ENCODE measurements at regions not wholly inside any gene's neighbourhood (a gene's known extent, or its start where the extent isn't known, plus 50 kb on each side); places are given as distances from the start of the nearest gene placed in this dataset.
"Not testable (repeated sequence)": the region's sequence is repeated elsewhere in the genome, so short reads cannot be mapped to it uniquely, and the experiment has no call there.

DNA sequence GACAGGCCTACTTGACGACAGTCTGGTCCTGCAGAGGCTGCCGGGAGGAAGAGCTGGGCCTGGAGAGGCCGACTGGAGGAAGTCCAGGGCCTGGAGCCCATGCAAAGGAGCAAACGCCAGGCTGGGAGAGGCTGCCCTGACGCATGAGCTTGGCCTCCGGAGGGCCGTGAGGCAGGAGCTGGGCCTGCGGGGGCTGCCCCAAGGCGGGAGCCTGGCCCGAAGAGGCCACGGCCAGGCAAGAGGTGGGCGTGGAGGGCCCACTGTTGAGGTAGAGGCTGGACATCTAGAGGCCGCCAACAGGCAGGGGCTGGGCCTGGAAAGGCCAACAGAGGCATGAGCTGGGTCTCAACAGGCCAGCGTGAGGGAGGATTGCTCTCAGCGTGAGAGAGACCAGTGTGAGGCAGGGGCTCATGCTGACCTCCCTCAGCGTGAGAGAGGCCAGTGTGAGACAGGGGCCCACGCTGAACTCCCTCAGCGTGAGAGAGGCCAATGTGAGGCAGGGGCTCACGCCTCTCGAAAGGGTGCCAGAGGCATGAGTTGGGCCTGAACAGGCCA is 320.6 kb downstream of the ZNF479 start:
- 90% methylated on average over 16 of the region's 20 CpGs for WGBS (ENCODE audit: insufficient coverage)
- H3K27me3 Mint-ChIP-seq; H3K36me3 ChIP-seq (ENCODE audit: control insufficient read depth in 2 of 2, extremely low read depth in 1 of 2, insufficient read depth in 1 of 2, low read length in 1 of 2); H3K4me1 ChIP-seq (ENCODE audit: control insufficient read depth in 1 of 2, extremely low read depth in 1 of 2, insufficient read depth in 2 of 2, low read length in 2 of 2); H3K4me3 Mint-ChIP-seq; H3K27me3 ChIP-seq (replicated peaks in 1 of 2; ENCODE audit: control insufficient read depth in 2 of 2, extremely low read depth in 1 of 2, insufficient read depth in 2 of 2, low read length in 1 of 2); ATAC-seq (replicated peaks in 1 of 4); H3K9me3 Mint-ChIP-seq; H3K27ac Mint-ChIP-seq; CTCF ChIA-PET; H3K27ac ChIP-seq (ENCODE audit: low read length); H3K9me3 ChIP-seq; H3K36me3 Mint-ChIP-seq; DNase-seq; H3K4me1 Mint-ChIP-seq: not testable (repeated sequence)
- peak overlapping the region in 1 of 2 donors; percentile 18 for H3K4me3 ChIP-seq (ENCODE audit: control insufficient read depth in 1 of 2, extremely low read depth in 1 of 2, low read length in 1 of 2)
- POLR2A ChIA-PET: interaction anchor here in 1 of 2 donors (0.6 kb wide), 1 partner anchor 104 kb away, joined by 6 read pairs; no protein-coding TSS in a partner anchor

DNA sequence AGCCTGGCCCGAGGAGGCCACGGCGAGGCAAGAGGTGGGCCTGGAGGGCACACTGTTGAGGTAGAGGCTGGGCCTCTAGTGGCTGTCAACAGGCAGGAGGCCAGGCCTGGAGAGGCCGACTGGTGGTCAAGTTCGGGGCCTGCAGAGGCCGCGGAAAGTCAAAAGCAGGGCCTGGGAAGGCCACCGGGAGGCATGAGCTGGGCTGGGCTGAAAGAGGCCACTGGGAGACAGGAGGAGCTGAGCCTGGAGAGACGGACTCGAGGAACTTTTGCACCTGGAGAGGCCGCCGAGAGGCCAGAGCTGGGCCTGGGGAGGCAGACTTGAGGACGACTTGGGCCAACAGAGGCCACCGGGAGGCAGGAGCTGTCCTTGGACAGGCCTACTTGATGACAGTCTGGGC is 321.2 kb downstream of the ZNF479 start:
- DNase-seq (no peak), ATAC-seq (replicated peaks in 1 of 4) (no peak)
- no peaks in the 10 kb centered on the region for H3K36me3 Mint-ChIP-seq
- Histone ChIP-seq H3K36me3 (ENCODE audit: control insufficient read depth in 2 of 2, extremely low read depth in 1 of 2, insufficient read depth in 1 of 2, low read length in 1 of 2) (no peaks in the 10 kb centered on the region), H3K4me3 (ENCODE audit: control insufficient read depth in 1 of 2, extremely low read depth in 1 of 2, low read length in 1 of 2) (no peak overlapping the region), H3K27me3 (replicated peaks in 1 of 2; ENCODE audit: control insufficient read depth in 2 of 2, extremely low read depth in 1 of 2, insufficient read depth in 2 of 2, low read length in 1 of 2) (no peaks in the 10 kb centered on the region), H3K4me1 (ENCODE audit: control insufficient read depth in 1 of 2, extremely low read depth in 1 of 2, insufficient read depth in 2 of 2, low read length in 2 of 2) (no peaks in the 10 kb centered on the region), H3K27ac (ENCODE audit: low read length) (no peak overlapping the region), H3K9me3 (no peaks in the 10 kb centered on the region)
- H3K4me3 Mint-ChIP-seq: no peak overlapping the region
- H3K27me3 Mint-ChIP-seq: no peaks in the 10 kb centered on the region
- CTCF ChIA-PET: no interaction called here
- no peaks in the 10 kb centered on the region for H3K9me3 Mint-ChIP-seq
- H3K27ac Mint-ChIP-seq: no peak overlapping the region
- POLR2A ChIA-PET: no interaction called here
- 94% methylated on average over 13 of the region's 14 CpGs for WGBS (ENCODE audit: insufficient coverage)
- no peaks in the 10 kb centered on the region for H3K4me1 Mint-ChIP-seq

DNA sequence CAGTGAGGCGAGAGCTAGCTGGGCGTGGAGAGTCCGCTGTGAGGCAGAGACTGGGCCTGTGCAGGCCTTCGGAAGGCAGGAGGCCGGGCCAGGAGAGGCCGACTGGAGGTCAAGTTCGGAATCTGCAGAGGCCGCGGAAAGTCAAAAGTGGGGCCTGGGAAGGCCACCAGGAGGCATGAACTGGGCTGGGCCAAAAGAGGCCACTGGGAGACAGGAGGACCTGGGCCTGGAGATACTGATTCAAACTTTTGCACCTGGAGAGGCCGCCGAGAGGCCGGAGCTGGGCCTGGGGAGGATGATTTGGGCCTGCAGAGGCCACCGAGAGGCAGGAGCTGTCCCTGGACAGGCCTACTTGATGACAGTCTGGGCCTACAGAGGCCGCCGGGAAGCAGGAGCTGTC is 321.8 kb downstream of the ZNF479 start:
- Histone ChIP-seq H3K36me3 (ENCODE audit: control insufficient read depth in 2 of 2, extremely low read depth in 1 of 2, insufficient read depth in 1 of 2, low read length in 1 of 2) (no peaks in the 10 kb centered on the region), H3K9me3 (no peaks in the 10 kb centered on the region), H3K4me3 (ENCODE audit: control insufficient read depth in 1 of 2, extremely low read depth in 1 of 2, low read length in 1 of 2) (no peak overlapping the region), H3K4me1 (ENCODE audit: control insufficient read depth in 1 of 2, extremely low read depth in 1 of 2, insufficient read depth in 2 of 2, low read length in 2 of 2) (no peaks in the 10 kb centered on the region), H3K27me3 (replicated peaks in 1 of 2; ENCODE audit: control insufficient read depth in 2 of 2, extremely low read depth in 1 of 2, insufficient read depth in 2 of 2, low read length in 1 of 2) (no peaks in the 10 kb centered on the region), H3K27ac (ENCODE audit: low read length) (no peak overlapping the region)
- no peak overlapping the region for H3K27ac Mint-ChIP-seq
- ATAC-seq (replicated peaks in 1 of 4): no peak
- no peaks in the 10 kb centered on the region for H3K4me1 Mint-ChIP-seq
- no peaks in the 10 kb centered on the region for H3K9me3 Mint-ChIP-seq
- H3K4me3 Mint-ChIP-seq: no peak overlapping the region
- POLR2A ChIA-PET: no interaction called here
- DNase-seq: no peak
- CTCF ChIA-PET: no interaction called here
- WGBS (ENCODE audit: insufficient coverage): 90% methylated on average over 13 of the region's 15 CpGs
- no peaks in the 10 kb centered on the region for H3K27me3 Mint-ChIP-seq
- no peaks in the 10 kb centered on the region for H3K36me3 Mint-ChIP-seq

DNA sequence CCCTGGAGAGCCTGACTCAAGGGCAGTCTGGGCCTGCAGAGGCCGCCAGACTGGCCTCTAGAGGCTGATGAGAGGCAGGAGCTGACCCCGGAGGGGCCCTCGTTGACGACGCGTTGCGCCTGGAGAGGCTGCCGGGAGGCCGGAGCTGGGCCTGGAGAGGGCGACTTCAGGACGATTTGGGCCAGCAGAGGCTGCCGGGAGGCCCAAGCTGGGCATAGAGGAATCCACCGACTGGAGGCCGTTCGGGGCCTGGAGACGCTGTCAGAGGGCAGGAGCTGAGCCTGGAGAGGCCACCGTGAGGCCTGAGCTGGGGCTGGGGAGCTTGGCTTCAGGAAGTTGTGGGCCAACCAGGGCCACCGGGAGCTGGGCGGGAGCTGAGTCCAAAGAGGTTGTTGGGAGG is 322.5 kb downstream of the ZNF479 start:
- H3K27ac ChIP-seq (ENCODE audit: low read length); H3K4me3 Mint-ChIP-seq; H3K9me3 ChIP-seq; H3K27ac Mint-ChIP-seq; DNase-seq; ATAC-seq (replicated peaks in 1 of 4); H3K9me3 Mint-ChIP-seq; H3K27me3 Mint-ChIP-seq; H3K4me3 ChIP-seq (ENCODE audit: control insufficient read depth in 1 of 2, extremely low read depth in 1 of 2, low read length in 1 of 2); CTCF ChIA-PET; H3K4me1 ChIP-seq (ENCODE audit: control insufficient read depth in 1 of 2, extremely low read depth in 1 of 2, insufficient read depth in 2 of 2, low read length in 2 of 2); H3K36me3 Mint-ChIP-seq; POLR2A ChIA-PET; H3K27me3 ChIP-seq (replicated peaks in 1 of 2; ENCODE audit: control insufficient read depth in 2 of 2, extremely low read depth in 1 of 2, insufficient read depth in 2 of 2, low read length in 1 of 2); H3K36me3 ChIP-seq (ENCODE audit: control insufficient read depth in 2 of 2, extremely low read depth in 1 of 2, insufficient read depth in 1 of 2, low read length in 1 of 2); H3K4me1 Mint-ChIP-seq: not testable (repeated sequence)
- 84% methylated on average over 17 of the region's 19 CpGs for WGBS (ENCODE audit: insufficient coverage)

DNA sequence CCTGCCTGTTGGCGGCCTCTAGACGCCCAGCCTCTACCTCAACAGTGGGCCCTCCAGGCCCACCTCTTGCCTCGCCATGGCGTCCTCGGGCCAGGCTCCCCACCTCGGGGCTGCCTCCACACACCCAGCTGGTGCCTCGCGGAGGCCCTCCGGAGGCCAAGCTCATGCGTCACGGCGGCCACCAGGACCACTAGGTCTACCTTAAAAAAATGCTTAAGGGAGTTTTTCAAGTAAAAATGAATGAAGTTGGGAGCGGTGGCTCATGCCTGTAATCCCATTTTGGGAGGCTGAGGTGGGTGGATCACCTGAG is 327.5 kb downstream of the ZNF479 start:
- H3K27ac Mint-ChIP-seq; H3K9me3 ChIP-seq; DNase-seq; H3K36me3 ChIP-seq (ENCODE audit: control insufficient read depth in 2 of 2, extremely low read depth in 1 of 2, insufficient read depth in 1 of 2, low read length in 1 of 2); ATAC-seq (replicated peaks in 1 of 4); H3K4me3 Mint-ChIP-seq; H3K27ac ChIP-seq (ENCODE audit: low read length); H3K4me1 Mint-ChIP-seq; H3K9me3 Mint-ChIP-seq; H3K36me3 Mint-ChIP-seq; H3K27me3 Mint-ChIP-seq; H3K4me3 ChIP-seq (ENCODE audit: control insufficient read depth in 1 of 2, extremely low read depth in 1 of 2, low read length in 1 of 2); H3K4me1 ChIP-seq (ENCODE audit: control insufficient read depth in 1 of 2, extremely low read depth in 1 of 2, insufficient read depth in 2 of 2, low read length in 2 of 2); CTCF ChIA-PET; H3K27me3 ChIP-seq (replicated peaks in 1 of 2; ENCODE audit: control insufficient read depth in 2 of 2, extremely low read depth in 1 of 2, insufficient read depth in 2 of 2, low read length in 1 of 2); POLR2A ChIA-PET: not testable (repeated sequence)
- WGBS (ENCODE audit: insufficient coverage): 95% methylated on average over 5 of the region's 13 CpGs

DNA sequence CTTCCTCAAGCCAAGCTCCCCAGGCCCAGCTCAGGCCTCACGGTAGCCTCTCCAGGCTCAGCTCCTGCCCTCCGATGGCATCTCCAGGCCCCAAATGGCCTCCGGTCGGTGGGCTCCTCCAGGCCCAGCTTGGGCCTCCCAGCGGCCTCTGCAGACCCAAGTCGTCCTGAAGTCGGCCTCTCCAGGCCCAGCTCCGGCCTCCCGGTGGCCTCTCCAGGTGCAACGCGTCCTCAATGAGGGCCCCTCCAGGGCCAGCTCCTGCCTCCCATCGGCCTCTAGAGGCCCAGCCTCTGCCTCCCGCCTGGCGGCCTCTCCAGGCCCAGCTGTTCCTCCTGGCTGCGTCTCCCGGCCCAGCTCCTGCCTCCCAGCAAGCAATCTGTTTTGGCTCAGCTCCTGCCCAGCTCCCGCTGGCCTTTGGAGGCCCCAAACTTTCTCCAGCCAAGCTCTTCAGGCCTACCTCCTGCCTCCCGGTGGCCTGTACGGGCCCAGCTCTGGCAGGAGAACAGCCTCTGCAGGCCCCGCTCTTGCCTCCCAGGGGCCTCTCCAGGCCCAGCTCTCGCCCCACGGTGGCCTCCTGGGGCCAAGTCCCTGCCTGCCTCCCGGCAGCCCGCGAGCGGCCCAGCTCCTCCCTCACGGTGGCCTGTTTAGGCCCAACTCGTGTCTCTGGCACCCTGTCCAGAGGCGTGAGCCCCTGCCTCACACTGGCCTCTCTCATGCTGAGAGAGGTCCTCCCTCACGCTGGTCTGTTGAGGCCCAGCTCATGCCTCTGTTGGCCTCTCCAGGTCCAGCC is 328.1 kb downstream of the ZNF479 start:
- POLR2A ChIA-PET; H3K9me3 Mint-ChIP-seq; H3K27ac Mint-ChIP-seq; H3K9me3 ChIP-seq; H3K4me3 ChIP-seq (ENCODE audit: control insufficient read depth in 1 of 2, extremely low read depth in 1 of 2, low read length in 1 of 2); H3K27me3 ChIP-seq (replicated peaks in 1 of 2; ENCODE audit: control insufficient read depth in 2 of 2, extremely low read depth in 1 of 2, insufficient read depth in 2 of 2, low read length in 1 of 2); H3K36me3 ChIP-seq (ENCODE audit: control insufficient read depth in 2 of 2, extremely low read depth in 1 of 2, insufficient read depth in 1 of 2, low read length in 1 of 2); H3K4me1 ChIP-seq (ENCODE audit: control insufficient read depth in 1 of 2, extremely low read depth in 1 of 2, insufficient read depth in 2 of 2, low read length in 2 of 2); DNase-seq; H3K4me3 Mint-ChIP-seq; H3K36me3 Mint-ChIP-seq; H3K4me1 Mint-ChIP-seq; H3K27ac ChIP-seq (ENCODE audit: low read length); ATAC-seq (replicated peaks in 1 of 4); H3K27me3 Mint-ChIP-seq; CTCF ChIA-PET: not testable (repeated sequence)
- WGBS (ENCODE audit: insufficient coverage): 87% methylated on average over 17 of the region's 30 CpGs

DNA sequence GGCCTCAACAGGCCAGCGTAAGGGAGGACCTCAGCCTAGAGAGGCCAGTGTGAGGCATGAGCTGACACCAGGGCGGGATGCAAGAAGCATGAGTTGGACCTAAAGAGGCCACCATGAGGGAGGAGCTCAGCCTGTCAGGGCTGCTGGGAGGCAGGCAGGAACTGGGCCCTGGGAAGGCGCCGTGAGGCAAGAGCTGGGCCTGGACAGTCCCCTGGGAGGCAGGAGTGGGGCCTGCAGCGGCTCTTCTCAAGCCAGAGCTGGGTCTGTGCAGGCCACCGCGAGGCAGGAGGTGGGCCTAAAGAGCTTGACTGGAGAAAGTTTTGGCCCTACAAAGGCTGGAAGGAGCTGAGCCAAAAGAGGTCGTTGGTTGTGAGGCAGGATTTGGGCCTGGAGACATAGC is 328.9 kb downstream of the ZNF479 start:
- POLR2A ChIA-PET; CTCF ChIA-PET; H3K9me3 ChIP-seq; H3K27ac Mint-ChIP-seq; DNase-seq; H3K4me1 ChIP-seq (ENCODE audit: control insufficient read depth in 1 of 2, extremely low read depth in 1 of 2, insufficient read depth in 2 of 2, low read length in 2 of 2); H3K36me3 Mint-ChIP-seq; H3K4me3 Mint-ChIP-seq; H3K36me3 ChIP-seq (ENCODE audit: control insufficient read depth in 2 of 2, extremely low read depth in 1 of 2, insufficient read depth in 1 of 2, low read length in 1 of 2); ATAC-seq (replicated peaks in 1 of 4); H3K27ac ChIP-seq (ENCODE audit: low read length); H3K27me3 Mint-ChIP-seq; H3K4me1 Mint-ChIP-seq; H3K9me3 Mint-ChIP-seq; H3K27me3 ChIP-seq (replicated peaks in 1 of 2; ENCODE audit: control insufficient read depth in 2 of 2, extremely low read depth in 1 of 2, insufficient read depth in 2 of 2, low read length in 1 of 2); H3K4me3 ChIP-seq (ENCODE audit: control insufficient read depth in 1 of 2, extremely low read depth in 1 of 2, low read length in 1 of 2): not testable (repeated sequence)
- WGBS (ENCODE audit: insufficient coverage): 87% methylated on average over 6 of the region's 8 CpGs
